ENCODE measurements at regions not wholly inside any gene's neighbourhood (a gene's known extent, or its start where the extent isn't known, plus 50 kb on each side); places are given as distances from the start of the nearest gene placed in this dataset.

GRCh38 chr11:110874437-110875030 lies 162.3 kb upstream of the ARHGAP20 start:
- Histone ChIP-seq H3K27me3 (ENCODE audit: control insufficient read depth in 3 of 3, insufficient read depth in 3 of 3, low read length in 2 of 3) (no peaks in the 10 kb centered on the region), H3K9ac (ENCODE audit: insufficient read depth in 1 of 2, low read length in 2 of 2) (no peak overlapping the region), H3K9me3 (ENCODE audit: control insufficient read depth in 4 of 4, insufficient read depth in 3 of 4, low read length in 3 of 4) (peaks cover 0 to 2% (median 0%) of the 10 kb centered on the region in 4 donors), H3K4me3 (no peak overlapping the region), H3K36me3 (ENCODE audit: control insufficient read depth in 4 of 4, insufficient read depth in 4 of 4, low read length in 4 of 4) (no peaks in the 10 kb centered on the region), H3K27ac (ENCODE audit: low read depth in 1 of 2, low read length in 1 of 2) (no peak overlapping the region), H3K4me1 (ENCODE audit: control insufficient read depth in 5 of 5, insufficient read depth in 5 of 5, low read length in 5 of 5) (peaks cover 0 to 7% (median 3%) of the 10 kb centered on the region in 5 donors)
- 65 to 84% methylated on average over 5 of the region's 5 CpGs for WGBS, 2 donors
- TF ChIP-seq CTCF (IDR thresholded peaks at IDR 0.05; ENCODE audit: control extremely low read depth, extremely low read depth), result no peak
- ATAC-seq (ENCODE audit: insufficient read depth, low FRiP score) (no peak), DNase-seq (peak in 2 of 3 donors; percentile 51 to 63)

- H3K36me3 ChIP-seq (ENCODE audit: control insufficient read depth in 4 of 4, insufficient read depth in 4 of 4, low read length in 4 of 4), result no peaks in the 10 kb centered on the region
- no peaks in the 10 kb centered on the region for H3K27me3 ChIP-seq (ENCODE audit: control insufficient read depth in 3 of 3, insufficient read depth in 3 of 3, low read length in 2 of 3)
- peaks cover 0 to 7% (median 3%) of the 10 kb centered on the region in 5 donors for H3K4me1 ChIP-seq (ENCODE audit: control insufficient read depth in 5 of 5, insufficient read depth in 5 of 5, low read length in 5 of 5)
- no peak for TF ChIP-seq CTCF (IDR thresholded peaks at IDR 0.05; ENCODE audit: control extremely low read depth, extremely low read depth)
- peaks cover 0 to 2% (median 0%) of the 10 kb centered on the region in 4 donors for H3K9me3 ChIP-seq (ENCODE audit: control insufficient read depth in 4 of 4, insufficient read depth in 3 of 4, low read length in 3 of 4)
- 88 to 95% methylated on average over 1 of the region's 1 CpG for WGBS, 2 donors
- DNase-seq (peak in 1 of 3 donors; percentile 57), ATAC-seq (ENCODE audit: insufficient read depth, low FRiP score) (no peak)
- no peak overlapping the region for H3K4me3 ChIP-seq
- no peak overlapping the region for H3K9ac ChIP-seq (ENCODE audit: insufficient read depth in 1 of 2, low read length in 2 of 2)
- H3K27ac ChIP-seq (ENCODE audit: low read depth in 1 of 2, low read length in 1 of 2), result no peak overlapping the region
Measured at GRCh38 chr11:110873975-110874374, 161.7 kb upstream of the ARHGAP20 start.

DNA sequence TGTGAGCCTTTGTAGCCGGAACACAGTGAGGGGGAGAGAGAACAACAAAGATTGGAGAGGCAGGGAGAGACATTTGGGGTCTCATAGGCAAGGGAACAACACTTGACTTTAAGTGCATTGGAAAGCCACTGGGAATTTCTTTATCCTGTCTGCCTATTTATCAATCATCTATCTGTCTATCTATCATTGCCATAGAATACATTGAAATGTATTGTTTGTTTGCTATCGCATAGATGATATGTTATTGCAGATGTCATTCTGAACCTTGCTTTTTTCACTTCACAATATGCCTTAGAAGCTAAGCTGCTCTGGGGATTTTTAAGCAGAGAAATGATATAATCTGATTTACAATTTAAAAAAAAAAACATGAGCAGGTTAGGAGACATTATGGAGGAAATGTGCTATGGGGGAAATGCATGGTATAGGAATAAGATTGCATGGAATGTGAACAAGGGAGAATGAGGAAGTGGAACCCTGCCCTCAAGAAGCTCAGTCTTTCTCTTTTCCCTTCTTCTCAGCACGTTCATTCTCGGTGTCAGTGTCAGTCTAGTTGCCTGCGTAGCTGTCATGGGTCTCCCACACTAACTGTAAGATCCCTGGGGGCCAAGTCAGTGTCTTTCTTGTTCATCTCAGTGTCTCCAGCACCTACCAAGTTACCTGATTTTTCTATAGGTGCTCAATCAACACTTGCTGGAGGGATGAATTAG lies 158.7 kb upstream of the ARHGAP20 start:
- 81 to 83% methylated on average over 5 of the region's 5 CpGs for WGBS, 2 donors
- DNase-seq (no peak), ATAC-seq (ENCODE audit: insufficient read depth, low FRiP score) (no peak)
- Histone ChIP-seq H3K9me3 (ENCODE audit: control insufficient read depth in 4 of 4, insufficient read depth in 3 of 4, low read length in 3 of 4) (peaks cover 0 to 2% (median 0%) of the 10 kb centered on the region in 4 donors), H3K36me3 (ENCODE audit: control insufficient read depth in 4 of 4, insufficient read depth in 4 of 4, low read length in 4 of 4) (no peaks in the 10 kb centered on the region), H3K27me3 (ENCODE audit: control insufficient read depth in 3 of 3, insufficient read depth in 3 of 3, low read length in 2 of 3) (no peaks in the 10 kb centered on the region), H3K4me3 (no peak overlapping the region), H3K4me1 (ENCODE audit: control insufficient read depth in 5 of 5, insufficient read depth in 5 of 5, low read length in 5 of 5) (peaks cover 0 to 7% (median 3%) of the 10 kb centered on the region in 5 donors), H3K9ac (ENCODE audit: insufficient read depth in 1 of 2, low read length in 2 of 2) (no peak overlapping the region), H3K27ac (ENCODE audit: low read depth in 1 of 2, low read length in 1 of 2) (no peak overlapping the region)
- no peak for TF ChIP-seq CTCF (IDR thresholded peaks at IDR 0.05; ENCODE audit: control extremely low read depth, extremely low read depth)
